GM21390 (cell line): ENCODE measurements at regions not wholly inside any gene's neighbourhood (a gene's known extent, or its start where the extent isn't known, plus 50 kb on each side); places are given as distances from the start of the nearest gene placed in this dataset.
"Not testable (repeated sequence)": the region's sequence is repeated elsewhere in the genome, so short reads cannot be mapped to it uniquely, and the experiment has no call there.

ENCODE experiments used
- ATAC-seq: cut with Tn5 transposase; IDR thresholded peaks from one replicate; pipeline ENCODE4 v1.9.1; 2021; ENCODE audit not compliant: unreplicated experiment

- no peak for ATAC-seq
Measured at GRCh38 chr5:2165203-2165602, 282.5 kb upstream of the IRX4 start.

- ATAC-seq: no peak
Measured at GRCh38 chr5:2164586-2164985, 281.9 kb upstream of the IRX4 start.

- no peak for ATAC-seq
Measured at GRCh38 chr5:2163940-2164490, 281.3 kb upstream of the IRX4 start.

GRCh38 chr5:2163060-2163856 is 280.5 kb upstream of the IRX4 start:
- ATAC-seq: no peak

GRCh38 chr5:2160811-2161210 is 278.1 kb upstream of the IRX4 start:
- ATAC-seq: no peak

GRCh38 chr5:2158767-2159166 is 276.0 kb upstream of the IRX4 start:
- no peak for ATAC-seq

GRCh38 chr5:2158109-2158508 is 275.4 kb upstream of the IRX4 start:
- ATAC-seq: no peak

- ATAC-seq: no peak
Measured at GRCh38 chr5:2157372-2157771, 274.6 kb upstream of the IRX4 start.

- no peak for ATAC-seq
Measured at GRCh38 chr5:2156358-2157059, 273.8 kb upstream of the IRX4 start.

- no peak for ATAC-seq
Measured at GRCh38 chr5:2155556-2155955, 272.8 kb upstream of the IRX4 start.

- no peak for ATAC-seq
Measured at GRCh38 chr5:2153802-2154201, 271.1 kb upstream of the IRX4 start.

- ATAC-seq: no peak
Measured at GRCh38 chr5:2153350-2153749, 270.6 kb upstream of the IRX4 start.

GRCh38 chr5:2151301-2151888 is 268.7 kb upstream of the IRX4 start:
- ATAC-seq: not testable (repeated sequence)

GRCh38 chr5:2149195-2149539 is 266.4 kb upstream of the IRX4 start:
- no peak for ATAC-seq

GRCh38 chr5:2148312-2149194 is 265.8 kb upstream of the IRX4 start:
- ATAC-seq: no peak

- ATAC-seq: no peak
Measured at GRCh38 chr5:2147504-2148311, 265.0 kb upstream of the IRX4 start.

GRCh38 chr5:2143646-2144353 is 261.1 kb upstream of the IRX4 start:
- ATAC-seq: no peak

GRCh38 chr5:2143088-2143487 is 260.4 kb upstream of the IRX4 start:
- no peak for ATAC-seq

GRCh38 chr5:2142456-2142954 is 259.8 kb upstream of the IRX4 start:
- ATAC-seq: no peak
